Activated CD8-positive, alpha-beta memory T cell treated with anti-CD3 and anti-CD28 coated beads for 36 hours (primary cell): ENCODE measurements at regions not wholly inside any gene's neighbourhood (a gene's known extent, or its start where the extent isn't known, plus 50 kb on each side); places are given as distances from the start of the nearest gene placed in this dataset.
"Not testable (repeated sequence)": the region's sequence is repeated elsewhere in the genome, so short reads cannot be mapped to it uniquely, and the experiment has no call there.

Experiments used
- CTCF ChIA-PET: fragments of 350-600 bp; sonication (Branson Sonifier 250); formaldehyde crosslinking; loops from one replicate; lab custom pipeline; 2021; ENCODE audit warnings: antibody characterized with exemption; lab: Charles Lee
- POLR2A ChIA-PET: fragments of 350-600 bp; sonication (Branson Sonifier 250); formaldehyde crosslinking; loops from one replicate; lab custom pipeline; 2021; ENCODE audit warnings: antibody characterized with exemption; lab: Charles Lee

DNA sequence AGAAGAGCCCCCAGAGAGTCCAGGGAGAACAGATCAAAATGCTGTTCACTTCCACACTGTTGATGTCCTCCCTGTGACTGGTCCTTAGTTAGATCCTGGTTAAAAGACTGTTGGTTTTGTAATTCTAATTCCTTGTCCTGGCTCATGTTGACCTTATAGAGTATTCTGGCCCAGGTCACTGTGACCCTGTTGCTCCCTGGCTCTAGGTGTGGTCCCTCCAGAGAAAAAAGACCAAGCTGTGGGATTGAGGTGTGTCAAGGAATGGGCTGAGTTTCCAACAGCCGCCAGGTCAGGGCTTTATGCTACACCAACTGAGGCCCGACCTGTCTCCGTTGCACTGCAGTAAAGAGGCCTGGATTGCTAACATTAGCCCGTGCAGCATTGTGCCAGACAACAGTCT is 241.0 kb upstream of the MSX2 start:
- ChIA-PET POLR2A (no interaction called here), CTCF (no interaction called here)

- POLR2A ChIA-PET: no interaction called here
- CTCF ChIA-PET: interaction anchor here (0.7 kb wide), 1 partner anchor 30 kb away, joined by 3 read pairs; no protein-coding TSS in a partner anchor
These were observed 235.2 kb upstream of the MSX2 start for GRCh38 chr5:174489215-174489614.

GRCh38 chr5:174489920-174490597 is 234.3 kb upstream of the MSX2 start:
- POLR2A ChIA-PET: no interaction called here
- CTCF ChIA-PET: no interaction called here

GRCh38 chr5:174490728-174491127 is 233.7 kb upstream of the MSX2 start:
- POLR2A ChIA-PET: no interaction called here
- CTCF ChIA-PET: no interaction called here

DNA sequence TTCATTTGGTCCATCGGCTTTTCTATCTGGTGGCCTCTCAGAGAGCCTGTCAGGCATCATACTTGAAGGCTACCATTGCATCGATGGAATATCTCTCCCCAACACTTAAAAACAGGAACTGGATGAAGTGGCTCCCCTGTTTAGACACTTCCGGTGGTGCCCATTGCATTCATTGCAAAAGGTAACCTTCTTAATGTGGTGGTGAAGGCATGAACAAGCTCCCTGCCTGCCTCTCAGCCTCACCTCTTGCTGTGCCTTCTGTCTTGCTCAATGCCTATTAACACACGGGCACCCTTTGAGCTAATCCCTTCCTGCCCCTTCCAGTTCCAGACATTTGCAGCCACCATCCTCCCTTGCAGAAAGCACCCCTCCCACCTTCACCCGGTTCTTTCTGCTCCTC is 233.1 kb upstream of the MSX2 start:
- POLR2A ChIA-PET: no interaction called here

GRCh38 chr5:174491761-174492350 is 232.5 kb upstream of the MSX2 start:
- ChIA-PET POLR2A (no interaction called here), CTCF (no interaction called here)

More for the DNA sequence above, 233.1 kb upstream of the MSX2 start:
- CTCF ChIA-PET: no interaction called here

- POLR2A ChIA-PET: no interaction called here
These were observed 230.9 kb upstream of the MSX2 start for GRCh38 chr5:174493530-174493929.

GRCh38 chr5:174497939-174498338 is 226.4 kb upstream of the MSX2 start:
- CTCF ChIA-PET, POLR2A ChIA-PET: not testable (repeated sequence)

More at GRCh38 chr5:174493530-174493929, 230.9 kb upstream of the MSX2 start:
- CTCF ChIA-PET: interaction anchor here (0.6 kb wide), 1 partner anchor 297 kb away, joined by 3 read pairs; no protein-coding TSS in a partner anchor

DNA sequence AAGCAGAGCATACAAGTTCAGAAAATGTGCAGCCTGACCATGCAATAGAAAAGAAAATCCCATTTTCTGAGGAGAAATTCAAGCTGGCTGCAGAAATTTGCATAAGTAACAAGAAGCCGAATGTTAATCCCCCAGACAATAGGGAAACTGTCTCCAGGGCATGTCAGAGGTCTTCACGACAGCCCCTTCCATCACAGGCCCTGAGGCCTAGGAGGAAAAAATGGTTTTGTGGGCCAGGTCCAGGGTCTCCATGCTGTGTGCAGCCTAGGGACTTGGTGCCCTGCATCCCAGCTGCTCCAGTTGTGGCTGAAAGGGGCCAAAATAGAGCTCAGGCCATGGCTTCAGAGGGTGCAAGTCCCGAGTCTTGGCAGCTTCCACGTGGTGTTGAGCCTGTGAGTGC is 225.8 kb upstream of the MSX2 start:
- CTCF ChIA-PET, POLR2A ChIA-PET: not testable (repeated sequence)

- CTCF ChIA-PET: no interaction called here
- POLR2A ChIA-PET: no interaction called here
These were observed 223.7 kb upstream of the MSX2 start for GRCh38 chr5:174500636-174501035.

DNA sequence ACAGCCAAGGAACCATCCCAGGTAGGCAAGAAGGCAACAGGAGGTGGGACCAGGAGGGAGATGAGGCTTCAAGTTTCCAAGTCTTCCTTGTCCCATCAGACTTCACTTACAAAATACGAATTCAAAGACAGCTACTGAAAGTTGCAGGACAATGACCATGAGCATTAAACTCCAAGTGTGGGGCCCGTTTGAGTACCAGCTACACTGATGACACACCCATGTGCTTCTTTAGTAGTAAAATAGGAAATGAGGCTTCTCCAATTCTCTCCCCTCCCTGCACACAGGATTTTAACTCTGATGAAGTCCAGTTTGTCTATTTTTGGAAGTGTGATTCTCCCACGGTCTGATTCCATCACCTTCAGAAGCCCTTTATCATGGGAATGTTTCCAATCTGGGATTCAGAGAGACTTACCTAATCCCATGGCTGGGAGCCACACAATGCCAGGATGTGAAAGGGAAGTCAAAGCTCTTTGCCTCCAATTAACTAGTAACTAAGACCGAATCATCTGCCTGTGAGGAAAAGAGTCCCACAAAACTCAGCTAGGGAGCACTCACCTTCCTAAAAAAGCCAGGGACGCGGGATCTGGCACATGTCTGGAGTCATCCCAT is 222.8 kb upstream of the MSX2 start:
- CTCF ChIA-PET: no interaction called here
- POLR2A ChIA-PET: no interaction called here

DNA sequence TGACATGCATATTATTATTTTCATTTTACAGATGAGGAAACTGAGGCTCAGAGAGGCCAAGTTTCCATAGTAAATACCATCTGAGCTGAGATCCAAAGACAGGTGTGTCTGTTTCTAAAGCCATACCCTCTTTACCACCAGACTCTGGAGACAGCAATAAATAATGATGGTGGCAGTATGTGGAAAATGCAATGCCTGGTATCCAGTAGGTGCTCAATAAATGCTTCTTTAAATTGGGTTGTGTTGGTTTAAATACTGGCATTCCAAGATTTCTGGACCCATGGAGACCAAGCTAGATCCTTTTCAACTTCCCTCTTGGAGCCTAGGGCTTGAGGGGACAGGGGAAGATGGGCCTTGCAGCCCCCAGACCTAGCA is 221.3 kb upstream of the MSX2 start:
- POLR2A ChIA-PET: no interaction called here
- CTCF ChIA-PET: no interaction called here

- POLR2A ChIA-PET: no interaction called here
- CTCF ChIA-PET: no interaction called here
These were observed 220.7 kb upstream of the MSX2 start for GRCh38 chr5:174503461-174504265.

- CTCF ChIA-PET: no interaction called here
- POLR2A ChIA-PET: no interaction called here
These were observed 220.1 kb upstream of the MSX2 start for GRCh38 chr5:174504266-174504726.

- POLR2A ChIA-PET: no interaction called here
- CTCF ChIA-PET: no interaction called here
These were observed 218.8 kb upstream of the MSX2 start for GRCh38 chr5:174505621-174506020.

DNA sequence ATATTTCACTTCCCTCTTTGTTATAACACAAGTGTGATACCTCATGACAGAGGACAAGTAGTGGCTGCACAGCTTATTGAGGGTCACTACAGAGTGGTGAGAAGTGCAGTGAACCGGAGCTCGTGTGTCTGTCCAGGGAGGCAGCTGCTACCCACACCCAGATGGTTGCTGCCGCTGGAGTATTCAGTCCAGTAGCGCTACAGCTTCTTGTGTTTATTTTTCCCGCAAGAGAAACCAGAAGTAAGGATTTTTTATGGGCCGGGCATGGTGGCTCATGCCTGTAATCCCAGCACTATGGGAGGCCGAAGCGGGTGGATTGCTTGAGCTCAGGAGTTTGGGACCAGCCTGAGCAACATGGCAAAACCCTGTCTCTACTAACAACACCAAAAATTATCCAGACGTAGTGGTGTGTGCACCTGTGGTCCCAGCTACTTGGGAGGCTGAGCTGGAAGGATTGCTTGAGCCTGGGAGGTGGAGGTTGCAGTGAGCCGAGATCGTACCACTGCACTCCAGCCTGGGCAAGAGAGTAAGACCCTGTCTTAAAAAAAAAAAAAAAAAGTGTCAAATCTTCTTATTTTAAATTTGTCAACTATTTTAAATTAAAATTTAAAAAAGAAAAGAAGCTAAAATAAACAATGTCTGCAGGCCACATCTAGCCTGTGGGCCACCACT is 213.5 kb upstream of the MSX2 start:
- CTCF ChIA-PET, POLR2A ChIA-PET: not testable (repeated sequence)

GRCh38 chr5:174511714-174512253 is 212.6 kb upstream of the MSX2 start:
- ChIA-PET POLR2A (no interaction called here), CTCF (no interaction called here)

GRCh38 chr5:174514325-174514724 is 210.1 kb upstream of the MSX2 start:
- CTCF ChIA-PET: no interaction called here

GRCh38 chr5:174514983-174515394 is 209.4 kb upstream of the MSX2 start:
- CTCF ChIA-PET: no interaction called here
- POLR2A ChIA-PET: no interaction called here

More at GRCh38 chr5:174514325-174514724, 210.1 kb upstream of the MSX2 start:
- POLR2A ChIA-PET: no interaction called here
